ENCODE measurements at regions not wholly inside any gene's neighbourhood (a gene's known extent, or its start where the extent isn't known, plus 50 kb on each side); places are given as distances from the start of the nearest gene placed in this dataset.

DNA sequence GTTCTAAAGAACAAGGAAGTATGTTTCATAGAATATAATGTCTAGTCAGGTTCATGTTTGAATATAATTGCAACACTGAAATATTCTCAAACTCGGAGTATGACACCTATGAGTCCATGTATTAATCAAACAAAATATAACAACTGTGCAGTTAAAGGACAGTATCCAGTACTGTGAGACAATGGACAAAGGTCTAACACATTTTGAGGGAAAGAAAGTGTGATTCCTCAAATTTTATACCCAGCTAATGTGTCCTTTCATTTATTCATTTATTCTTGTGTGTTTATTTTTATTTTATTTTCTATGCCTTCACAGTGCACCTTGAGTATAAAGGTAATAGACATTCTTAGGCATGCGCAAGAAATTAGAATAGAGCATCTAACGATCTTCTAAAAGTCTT is 401.0 kb upstream of the ZFHX3 start:
- no peak for DNase-seq
- no peak overlapping the region for H2BK5ac ChIP-seq (ENCODE audit: low read depth, low read length, poor library complexity, severe bottlenecking)
- ChIA-PET POLR2A (ENCODE audit: unreplicated experiment) (no interaction called here), CTCF (no interaction called here)
- no peaks in the 10 kb centered on the region for H3K4me1 ChIP-seq (ENCODE audit: control insufficient read depth, insufficient read depth, low read length)
- in situ Hi-C loops (cut with MboI; ENCODE audit: low sequenced_read_pairs) (no loop called here), intact Hi-C loops (cut with micrococcal nuclease) (no loop called here), dilution Hi-C loops (cut with HindIII; ENCODE audit: low sequenced_read_pairs, unreplicated experiment) (no loop called here)
- no peaks in the 10 kb centered on the region for H3K79me1 ChIP-seq (ENCODE audit: low read depth in 1 of 2, low read length in 2 of 2)
- ATAC-seq (ENCODE audit: low read depth) = no peak
- no peak overlapping the region for H3K9ac ChIP-seq (ENCODE audit: low read depth, low read length)
- no peak overlapping the region for H3K4me2 ChIP-seq (ENCODE audit: low read depth, low read length)
- no peak overlapping the region for H4K5ac ChIP-seq (ENCODE audit: low read depth, low read length)
- H3K23ac ChIP-seq (ENCODE audit: low read depth, low read length) = no peak overlapping the region
- no peak overlapping the region for H3K14ac ChIP-seq (replicated peaks; ENCODE audit: low read depth, low read length)
- no peaks in the 10 kb centered on the region for H3K27me3 ChIP-seq (ENCODE audit: control insufficient read depth, insufficient read depth, low read length)
- H3K4me3 ChIP-seq (ENCODE audit: insufficient read depth, low read depth, low read length) = no peak overlapping the region
- H3K56ac ChIP-seq (ENCODE audit: extremely low read depth, insufficient read depth, low read length) = no peak overlapping the region
- no peak overlapping the region for H3K18ac ChIP-seq (ENCODE audit: low read depth, low read length)
- H3K27ac ChIP-seq (ENCODE audit: insufficient read depth, low read length) = no peak overlapping the region
- H3K9me3 ChIP-seq (ENCODE audit: control insufficient read depth, insufficient read depth, low read length) = peaks cover 2% of the 10 kb centered on the region
- no peak overlapping the region for H4K91ac ChIP-seq (ENCODE audit: insufficient read depth, low read depth, low read length)
- WGBS, 2 experiments (ENCODE audit: extremely low coverage in 2 of 2, insufficient read length in 1 of 2) = no CpG with 5 or more reads among the region's 3 CpGs
- H2BK120ac ChIP-seq (ENCODE audit: low read depth, low read length) = no peak overlapping the region
- H2BK20ac ChIP-seq (ENCODE audit: low read depth, low read length) = no peak overlapping the region
- no peaks in the 10 kb centered on the region for H3K9me1 ChIP-seq (ENCODE audit: insufficient read depth, low read length)
- H4K8ac ChIP-seq (ENCODE audit: low read depth in 2 of 2, low read length in 2 of 2) = no peak overlapping the region
- H3K4ac ChIP-seq (ENCODE audit: low read depth, low read length) = no peak overlapping the region
- no peak overlapping the region for H2AFZ ChIP-seq (replicated peaks; ENCODE audit: low read length, poor library complexity)
- H4K20me1 ChIP-seq (ENCODE audit: insufficient read depth, low read length) = no peaks in the 10 kb centered on the region
- no TSS peak for BruUV-seq (replicated peaks)
- no peak overlapping the region for H2AK5ac ChIP-seq (ENCODE audit: low read depth, low read length)
- H2AK9ac ChIP-seq (replicated peaks; ENCODE audit: low read depth, low read length, poor library complexity) = no peak overlapping the region
- TF ChIP-seq RAD21 (IDR thresholded peaks at IDR 0.05; ENCODE audit: low read length) (no peak), FOS (IDR thresholded peaks at IDR 0.05; ENCODE audit: low read depth, low read length) (no peak), SMC3 (IDR thresholded peaks at IDR 0.05; ENCODE audit: low read depth, low read length) (no peak), NFE2L2 (IDR thresholded peaks at IDR 0.05; ENCODE audit: low read depth, low read length) (no peak), CEBPB (IDR thresholded peaks at IDR 0.05; ENCODE audit: low read depth, low read length) (no peak), POLR2A (IDR thresholded peaks at IDR 0.05; ENCODE audit: low read depth, low read length) (no peak)
- TF ChIP-seq, protein P1, sequence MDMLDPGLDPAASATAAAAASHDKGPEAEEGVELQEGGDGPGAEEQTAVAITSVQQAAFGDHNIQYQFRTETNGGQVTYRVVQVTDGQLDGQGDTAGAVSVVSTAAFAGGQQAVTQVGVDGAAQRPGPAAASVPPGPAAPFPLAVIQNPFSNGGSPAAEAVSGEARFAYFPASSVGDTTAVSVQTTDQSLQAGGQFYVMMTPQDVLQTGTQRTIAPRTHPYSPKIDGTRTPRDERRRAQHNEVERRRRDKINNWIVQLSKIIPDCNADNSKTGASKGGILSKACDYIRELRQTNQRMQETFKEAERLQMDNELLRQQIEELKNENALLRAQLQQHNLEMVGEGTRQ (IDR thresholded peaks at IDR 0.05; ENCODE audit: low read depth, low read length) = no peak
- TF ChIP-seq, protein P2, sequence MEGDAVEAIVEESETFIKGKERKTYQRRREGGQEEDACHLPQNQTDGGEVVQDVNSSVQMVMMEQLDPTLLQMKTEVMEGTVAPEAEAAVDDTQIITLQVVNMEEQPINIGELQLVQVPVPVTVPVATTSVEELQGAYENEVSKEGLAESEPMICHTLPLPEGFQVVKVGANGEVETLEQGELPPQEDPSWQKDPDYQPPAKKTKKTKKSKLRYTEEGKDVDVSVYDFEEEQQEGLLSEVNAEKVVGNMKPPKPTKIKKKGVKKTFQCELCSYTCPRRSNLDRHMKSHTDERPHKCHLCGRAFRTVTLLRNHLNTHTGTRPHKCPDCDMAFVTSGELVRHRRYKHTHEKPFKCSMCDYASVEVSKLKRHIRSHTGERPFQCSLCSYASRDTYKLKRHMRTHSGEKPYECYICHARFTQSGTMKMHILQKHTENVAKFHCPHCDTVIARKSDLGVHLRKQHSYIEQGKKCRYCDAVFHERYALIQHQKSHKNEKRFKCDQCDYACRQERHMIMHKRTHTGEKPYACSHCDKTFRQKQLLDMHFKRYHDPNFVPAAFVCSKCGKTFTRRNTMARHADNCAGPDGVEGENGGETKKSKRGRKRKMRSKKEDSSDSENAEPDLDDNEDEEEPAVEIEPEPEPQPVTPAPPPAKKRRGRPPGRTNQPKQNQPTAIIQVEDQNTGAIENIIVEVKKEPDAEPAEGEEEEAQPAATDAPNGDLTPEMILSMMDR (conservative IDR thresholded peaks at IDR 0.05; ENCODE audit: low read depth, low read length) = no peak
- no peak overlapping the region for H2BK15ac ChIP-seq (ENCODE audit: low read depth, low read length)
- no peaks in the 10 kb centered on the region for H3K36me3 ChIP-seq (ENCODE audit: control insufficient read depth, insufficient read depth, low read length)
